GM19395 (cell line): ENCODE measurements at regions not wholly inside any gene's neighbourhood (a gene's known extent, or its start where the extent isn't known, plus 50 kb on each side); places are given as distances from the start of the nearest gene placed in this dataset.

Experiments
- ATAC-seq: cut with Tn5 transposase; IDR thresholded peaks from one replicate; pipeline ENCODE4 v1.9.1; 2021; ENCODE audit warnings: mild to moderate bottlenecking, moderate library complexity; ENCODE audit not compliant: unreplicated experiment

DNA sequence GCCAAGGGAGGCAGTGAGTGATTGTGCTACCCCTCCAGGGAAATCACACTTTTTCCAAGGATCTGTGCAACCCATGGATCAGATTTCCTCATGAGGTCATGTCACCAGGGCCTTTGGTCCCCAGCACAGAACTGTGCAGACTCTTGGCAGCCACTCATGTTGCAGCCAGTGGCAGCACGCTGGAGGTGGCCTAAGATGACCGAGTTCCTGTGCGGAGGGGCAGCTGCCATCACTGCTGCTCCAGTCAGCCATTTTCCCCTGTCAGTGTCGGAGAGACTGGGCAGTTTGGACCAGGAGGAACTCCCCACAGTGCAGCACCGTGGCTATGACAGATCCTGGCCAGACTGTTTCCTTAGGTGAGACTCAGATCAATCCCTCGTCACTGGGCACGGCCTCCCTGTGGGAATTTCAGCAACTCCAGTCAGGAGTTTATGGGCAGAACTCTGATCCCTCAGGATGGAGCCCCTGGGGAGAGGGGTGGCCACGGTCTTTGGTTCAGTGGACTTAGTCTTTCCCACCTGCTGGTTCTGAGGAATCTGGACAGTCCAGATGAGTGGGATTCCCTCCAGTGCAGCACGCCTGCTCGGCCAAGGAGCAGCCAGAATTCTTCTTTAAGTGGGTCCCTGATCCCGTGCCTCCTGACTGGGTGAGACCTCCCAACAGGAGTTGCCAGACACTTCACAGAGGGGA, 194.6 kb upstream of the CARD18 start:
- no peak for ATAC-seq

DNA sequence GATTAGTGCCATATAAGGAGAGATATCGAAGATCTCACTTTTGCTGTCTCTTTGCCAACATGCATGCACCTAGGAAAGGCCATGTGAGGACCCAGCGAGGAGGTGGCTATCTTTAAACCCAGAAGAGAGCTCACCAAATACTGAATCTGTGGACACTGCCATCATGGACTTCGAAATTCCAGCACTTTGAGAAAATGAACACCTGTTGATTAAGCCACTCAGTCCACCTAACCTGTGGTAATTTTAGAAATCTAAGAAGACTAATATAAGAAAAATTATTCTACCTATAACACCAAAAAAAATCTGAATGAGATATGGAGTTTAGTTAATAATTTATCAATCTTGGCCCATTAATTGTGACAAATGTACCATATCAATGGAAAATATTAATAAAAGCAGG, 193.6 kb upstream of the CARD18 start:
- no peak for ATAC-seq

DNA sequence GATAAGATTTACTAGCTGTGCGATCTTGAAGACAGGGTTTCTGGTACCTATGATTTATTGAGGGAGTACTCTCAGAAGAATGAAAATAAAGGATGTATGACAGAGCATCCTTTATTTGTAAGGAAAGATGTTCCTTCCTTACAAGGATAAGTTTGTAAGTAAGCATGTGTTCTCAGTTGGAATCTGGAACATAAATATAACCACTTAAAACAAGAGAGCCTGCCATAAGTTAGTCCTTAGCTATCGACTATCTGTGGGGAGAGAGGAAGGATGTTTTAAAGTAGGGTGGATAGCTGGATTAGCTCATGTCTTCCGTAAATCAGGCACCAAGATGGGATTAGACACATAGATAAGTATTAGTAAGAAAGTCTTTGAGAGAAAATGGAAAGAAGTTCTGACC, 192.6 kb upstream of the CARD18 start:
- ATAC-seq = no peak

DNA sequence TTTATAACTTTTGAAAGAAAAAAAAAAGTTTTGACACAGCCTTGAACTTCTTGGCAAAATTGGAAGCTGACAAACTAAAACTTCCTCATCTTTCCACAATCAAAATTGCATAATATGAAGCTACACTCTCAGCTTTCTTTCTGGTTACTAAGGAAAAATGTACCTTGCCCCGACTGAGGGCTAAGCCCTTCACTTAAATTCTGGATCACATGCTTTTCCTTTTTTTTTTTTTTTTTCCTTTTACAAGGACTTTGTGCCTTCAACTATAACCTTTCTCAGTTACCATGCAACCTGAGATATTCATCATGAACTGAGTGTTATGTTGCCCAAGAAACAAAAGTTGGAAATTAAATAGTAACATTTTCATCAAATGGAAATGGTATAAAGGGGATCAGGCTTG, 188.5 kb upstream of the CARD18 start:
- ATAC-seq = no peak

DNA sequence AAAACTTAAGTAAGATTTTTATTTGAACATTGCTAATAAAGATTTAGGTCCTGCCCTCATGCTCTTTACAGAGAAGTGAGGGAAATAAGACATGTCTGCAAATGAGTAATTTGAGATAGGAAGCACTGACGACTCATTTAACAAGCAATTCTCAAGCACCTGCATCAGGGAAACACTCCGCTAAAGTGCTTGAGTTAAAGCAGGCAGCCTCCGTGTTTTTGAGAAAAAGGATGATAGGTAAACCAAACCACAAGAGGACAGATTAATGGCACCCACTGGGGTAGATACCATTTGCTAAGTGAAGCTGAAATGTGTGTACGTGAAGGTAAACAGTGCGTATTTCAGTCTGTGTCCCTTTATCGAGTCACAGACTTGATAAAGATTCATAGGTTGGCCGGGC, 184.6 kb upstream of the CARD18 start:
- ATAC-seq = no peak

DNA sequence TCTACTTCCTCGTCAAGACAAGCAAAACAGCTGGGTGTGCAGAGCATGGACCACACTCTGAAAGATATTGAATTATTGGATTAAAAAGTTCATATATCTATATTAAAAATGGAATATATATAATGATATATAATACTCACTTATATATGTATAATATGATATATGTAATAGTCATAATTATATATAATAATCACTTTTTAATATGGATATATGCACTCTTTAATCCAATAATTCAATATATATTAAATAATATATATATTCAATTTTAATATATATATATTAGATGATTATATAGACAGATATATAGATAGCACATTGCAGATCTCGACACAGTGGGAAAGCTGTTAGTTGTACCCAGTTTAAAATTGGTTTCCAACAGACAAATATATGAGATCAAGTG, 182.1 kb upstream of the CARD18 start:
- no peak for ATAC-seq

DNA sequence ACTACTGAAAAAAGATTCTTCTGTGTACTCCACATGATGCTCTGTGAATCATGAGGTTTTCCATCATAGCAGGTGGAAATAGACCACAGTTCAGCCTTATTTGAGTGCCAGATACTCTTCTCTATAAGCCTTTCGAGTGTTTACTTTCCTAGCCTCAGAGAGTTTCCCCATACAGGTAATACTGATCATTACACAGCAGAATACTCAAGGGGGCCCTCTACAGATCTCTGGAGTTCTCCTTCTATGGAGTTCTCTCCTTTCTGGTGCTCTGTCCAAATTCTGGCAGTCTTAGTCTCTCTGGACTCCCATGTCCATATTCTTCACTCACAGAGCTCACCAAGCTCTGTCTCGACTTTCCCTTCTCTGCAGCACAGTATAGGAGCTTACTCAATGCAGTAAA, 175.7 kb upstream of the CARD18 start:
- ATAC-seq = no peak

DNA sequence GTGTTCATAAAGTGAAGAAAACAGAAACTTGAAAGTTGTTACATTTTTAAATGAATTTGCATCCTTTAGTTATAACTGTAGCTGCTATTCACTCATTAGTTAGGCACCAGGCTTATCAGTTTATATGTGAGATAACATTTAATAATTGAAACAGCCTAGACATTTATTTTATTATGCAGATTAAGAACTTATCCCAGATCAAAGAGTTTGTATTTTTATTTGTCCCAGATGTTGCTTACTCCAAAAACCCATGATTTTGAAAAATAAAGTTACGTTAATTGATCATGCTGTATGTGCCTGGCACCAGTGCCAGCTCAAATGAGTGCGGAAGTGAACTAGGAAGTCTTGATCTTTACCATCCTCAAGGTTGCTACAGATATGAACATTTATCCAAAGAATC, 172.7 kb upstream of the CARD18 start:
- no peak for ATAC-seq

- no peak for ATAC-seq
Observed at GRCh38 chr11:105298630-105299029, 159.1 kb upstream of the CARD18 start.

- no peak for ATAC-seq
Observed at GRCh38 chr11:105298174-105298573, 158.6 kb upstream of the CARD18 start.

DNA sequence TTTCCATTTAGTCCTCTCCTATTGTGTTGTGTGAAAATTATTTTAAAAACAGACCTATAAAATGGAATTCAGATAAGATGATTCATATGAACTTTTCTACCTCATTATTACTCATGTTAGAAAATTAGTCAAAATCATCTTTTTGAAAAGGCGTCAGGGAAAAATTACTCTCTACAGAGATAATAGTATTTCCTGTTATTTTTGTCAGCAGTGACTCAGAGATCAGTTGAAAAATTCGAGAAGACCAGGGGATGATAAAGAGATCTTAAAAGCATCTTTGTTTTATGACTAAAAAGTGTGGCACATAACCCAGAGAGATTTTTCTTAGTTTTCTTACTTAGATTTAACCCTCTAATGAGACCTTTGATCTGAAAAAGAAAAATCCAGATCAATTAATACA, 157.9 kb upstream of the CARD18 start:
- ATAC-seq = no peak

DNA sequence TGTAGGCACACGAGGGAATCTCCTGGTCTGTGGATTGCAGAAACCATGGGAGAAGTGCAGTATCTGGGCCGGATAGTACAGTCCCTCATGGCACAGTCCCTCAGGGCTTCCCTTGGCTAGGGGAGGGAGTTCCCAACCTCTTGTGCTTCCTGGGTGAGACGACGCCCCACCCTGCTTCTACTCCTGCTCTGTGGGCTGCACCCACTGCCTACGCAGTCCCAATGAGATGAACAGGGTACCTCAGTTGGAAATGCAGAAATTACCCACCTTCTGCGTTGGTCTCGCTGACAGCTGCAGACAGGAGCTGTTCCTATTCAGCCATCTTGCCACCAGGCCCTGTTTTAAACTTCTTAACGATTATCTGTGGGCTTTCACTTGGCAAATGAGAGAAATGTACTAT, 157.2 kb upstream of the CARD18 start:
- no peak for ATAC-seq

DNA sequence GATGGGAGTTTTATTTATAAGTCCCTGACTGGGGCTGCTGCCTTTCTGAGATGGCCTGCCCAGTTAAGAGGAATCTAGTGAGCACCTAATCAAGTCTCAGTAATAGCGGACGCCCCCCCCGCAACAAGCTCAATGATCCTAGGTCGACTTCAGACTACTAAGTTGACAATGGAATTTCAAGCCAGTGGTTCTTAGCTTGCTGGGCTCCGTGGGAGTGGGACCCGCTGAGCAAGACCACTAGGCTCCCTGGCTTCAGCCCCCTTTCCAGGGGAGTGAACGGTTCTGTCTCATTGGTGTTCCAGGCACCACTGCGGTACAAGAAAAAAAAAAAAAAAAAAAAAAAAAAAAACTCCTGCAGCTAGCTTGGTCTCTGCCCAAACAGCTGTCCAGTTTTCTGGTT, 156.8 kb upstream of the CARD18 start:
- ATAC-seq = no peak

GRCh38 chr11:105282658-105283057, 143.1 kb upstream of the CARD18 start:
- no peak for ATAC-seq

GRCh38 chr11:105274631-105275030, 135.1 kb upstream of the CARD18 start:
- ATAC-seq = no peak

DNA sequence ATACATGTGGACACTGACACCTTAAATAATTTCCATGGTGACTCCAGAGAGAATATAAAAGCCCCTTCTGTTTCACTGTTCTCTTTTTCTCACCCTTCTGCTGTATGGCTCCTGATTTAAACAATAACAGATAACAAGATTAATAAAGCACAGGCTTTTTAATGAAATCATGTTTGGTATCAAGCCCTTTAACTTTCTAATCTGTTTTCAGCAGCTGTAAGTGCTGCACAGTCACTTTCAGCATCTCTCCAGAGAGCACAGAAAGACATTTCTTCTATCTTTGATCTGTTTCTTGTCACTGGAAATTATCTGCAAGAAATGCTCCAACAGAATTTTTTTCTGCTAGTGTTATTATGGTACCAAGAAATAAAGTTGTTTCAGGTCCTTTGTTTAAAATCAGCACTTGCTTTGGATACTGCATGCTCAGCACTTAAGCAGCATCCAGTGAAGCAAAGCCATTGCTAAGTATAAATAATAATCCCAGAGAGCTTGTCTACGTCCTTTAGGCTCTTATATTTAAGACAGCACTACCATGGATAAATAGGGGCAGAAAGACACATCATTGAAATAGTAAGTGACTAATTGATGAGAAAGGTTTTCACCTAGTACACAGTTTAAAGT, 134.2 kb upstream of the CARD18 start:
- no peak for ATAC-seq

DNA sequence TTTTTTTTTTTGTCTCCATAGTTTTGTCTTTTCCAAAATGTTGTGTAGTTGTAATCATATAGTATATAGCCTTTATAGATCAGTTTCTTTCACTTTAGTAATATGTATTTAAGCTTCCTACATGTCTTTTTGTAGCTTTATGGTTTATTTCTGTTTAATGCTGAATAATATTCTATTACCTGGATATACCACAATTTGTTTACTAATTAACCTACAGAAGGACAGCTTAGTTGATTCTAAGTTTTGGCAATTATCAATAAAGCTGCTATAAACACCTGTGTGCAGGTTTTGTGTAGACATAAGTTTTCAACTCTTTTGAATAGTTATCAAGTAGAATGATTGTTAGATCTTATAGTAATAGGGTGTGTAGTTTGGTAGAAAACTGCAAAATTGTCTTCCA, 130.3 kb upstream of the CARD18 start:
- ATAC-seq = no peak

- ATAC-seq = no peak
Observed at GRCh38 chr11:105268404-105269062, 129.0 kb upstream of the CARD18 start.

GRCh38 chr11:105265845-105266244, 126.3 kb upstream of the CARD18 start:
- no peak for ATAC-seq

DNA sequence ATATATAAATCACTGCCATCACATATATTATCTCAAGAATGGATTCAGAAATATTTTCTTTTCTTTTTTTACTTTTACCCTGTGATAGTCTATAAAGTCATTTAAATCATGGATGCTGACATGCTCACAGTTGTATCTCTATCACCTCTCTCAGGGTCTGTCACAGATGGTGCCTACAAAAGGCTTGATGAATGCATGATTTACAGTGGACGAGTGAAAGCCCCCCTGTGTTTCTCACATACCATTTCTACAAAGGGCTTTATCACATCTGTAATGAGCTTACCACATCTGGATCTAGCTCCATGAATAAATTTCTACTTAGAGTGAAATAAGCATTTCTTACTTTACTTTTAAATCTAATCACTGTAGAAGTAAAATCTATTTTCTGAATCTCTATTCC, 121.4 kb upstream of the CARD18 start:
- no peak for ATAC-seq

GRCh38 chr11:105245781-105246315, 106.3 kb upstream of the CARD18 start:
- ATAC-seq = no peak

DNA sequence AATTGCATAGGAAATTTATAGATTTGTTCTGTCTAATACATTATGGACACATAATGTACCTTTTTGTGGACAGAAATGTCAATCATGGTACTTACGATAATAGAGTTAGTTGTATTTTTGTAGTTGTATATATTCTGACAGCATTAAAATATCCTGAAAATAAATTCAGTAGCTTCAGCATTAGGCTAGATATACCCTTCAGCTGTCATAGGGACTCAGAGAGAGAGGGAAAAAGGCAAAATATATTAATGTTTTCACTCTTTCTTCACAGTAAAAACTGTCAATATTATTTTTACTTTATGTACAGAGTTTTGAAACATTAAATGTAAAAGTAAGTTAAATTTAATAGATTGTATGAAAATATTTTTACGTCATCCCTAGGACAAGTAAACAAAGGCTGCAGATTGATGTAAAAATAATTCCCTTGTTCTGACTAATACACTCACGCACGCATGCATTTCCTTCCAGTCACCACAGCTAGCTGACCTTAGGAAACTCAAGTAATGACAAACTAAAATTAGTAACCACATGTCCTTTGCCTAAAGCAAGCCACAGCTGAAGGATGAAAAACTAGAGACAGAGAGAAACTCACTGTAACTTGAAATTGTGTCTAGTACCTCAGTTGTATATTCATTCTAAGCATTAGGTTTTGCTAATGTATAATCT, 104.7 kb upstream of the CARD18 start:
- ATAC-seq = no peak
